Activated CD8-positive, alpha-beta T cell treated with anti-CD3 and anti-CD28 coated beads for 36 hours (primary cell): ENCODE measurements at regions not wholly inside any gene's neighbourhood (a gene's known extent, or its start where the extent isn't known, plus 50 kb on each side); places are given as distances from the start of the nearest gene placed in this dataset.

Experiments
- ATAC-seq: fragments of 200-7000 bp; cut with Tn5 transposase; one replicate; pipeline ENCODE4 v1.10.0; 2021; ENCODE audit warnings: mild to moderate bottlenecking, moderate library complexity
- CTCF ChIA-PET: fragments of 350-600 bp; sonication (Branson Sonifier 250); formaldehyde crosslinking; loops from one replicate; lab custom pipeline; 2021; ENCODE audit warnings: antibody characterized with exemption; lab: Charles Lee
- POLR2A ChIA-PET: fragments of 350-600 bp; sonication (Branson Sonifier 250); formaldehyde crosslinking; loops from one replicate; lab custom pipeline; 2021; ENCODE audit warnings: antibody characterized with exemption; lab: Charles Lee
- DNase-seq: peaks from one replicate; pipeline ENCODE4 v3.0.0-alpha.2; 2020
- H3K27ac Mint-ChIP-seq: one replicate; pipeline ENCODE4 v1.8.0; 2021; ENCODE audit warnings: mild to moderate bottlenecking, mixed read lengths
- H3K27me3 Mint-ChIP-seq: one replicate; pipeline ENCODE4 v1.8.0; 2021; ENCODE audit warnings: mixed read lengths
- H3K36me3 Mint-ChIP-seq: one replicate; pipeline ENCODE4 v1.8.0; 2021; ENCODE audit warnings: low read depth, mixed read lengths
- H3K4me1 Mint-ChIP-seq: one replicate; pipeline ENCODE4 v1.8.0; 2021; ENCODE audit warnings: low read depth, mixed read lengths
- H3K4me3 Mint-ChIP-seq: one replicate; pipeline ENCODE4 v1.8.0; 2021; ENCODE audit warnings: mild to moderate bottlenecking, moderate library complexity, mixed read lengths
- H3K9me3 Mint-ChIP-seq: one replicate; pipeline ENCODE4 v1.8.0; 2021; ENCODE audit warnings: mixed read lengths
- intact Hi-C: fragments of 100-400 bp; cut with micrococcal nuclease; formaldehyde crosslinking; loops from one replicate; pipeline ENCODE4 v1.10.0; 2022
- TF ChIP-seq, protein P1 (sequence below): fragments of 200-600 bp; IDR thresholded peaks from one replicate; pipeline ENCODE4 v1.8.0; 2022; ENCODE audit warnings: antibody characterized with exemption, mild to moderate bottlenecking

DNA sequence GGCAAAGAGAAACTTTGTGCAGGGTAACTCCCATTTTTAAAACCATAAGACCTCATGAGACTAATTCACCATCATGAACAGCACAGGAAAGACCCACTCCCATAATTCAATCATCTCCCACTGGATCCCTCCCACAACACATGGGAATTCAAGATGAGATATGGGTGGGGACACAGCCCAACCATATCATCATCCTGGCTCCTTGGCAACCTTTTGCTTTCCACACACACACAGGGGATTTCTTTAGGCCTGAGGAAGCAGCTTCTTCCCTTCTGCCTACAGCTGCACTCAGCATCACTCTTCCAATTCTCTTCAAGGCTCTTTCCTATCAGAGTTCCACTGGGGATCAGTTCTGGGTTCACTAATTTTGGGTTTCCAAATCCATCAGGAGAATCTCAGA lies 199.0 kb upstream of the CTBP2 start:
- no peaks in the 10 kb centered on the region for H3K36me3 Mint-ChIP-seq
- peaks cover 6% of the 10 kb centered on the region for H3K9me3 Mint-ChIP-seq
- DNase-seq (no peak), ATAC-seq (no peak)
- no peak overlapping the region for H3K4me3 Mint-ChIP-seq
- POLR2A ChIA-PET, result no interaction called here
- no peaks in the 10 kb centered on the region for H3K4me1 Mint-ChIP-seq
- TF ChIP-seq, protein P1, sequence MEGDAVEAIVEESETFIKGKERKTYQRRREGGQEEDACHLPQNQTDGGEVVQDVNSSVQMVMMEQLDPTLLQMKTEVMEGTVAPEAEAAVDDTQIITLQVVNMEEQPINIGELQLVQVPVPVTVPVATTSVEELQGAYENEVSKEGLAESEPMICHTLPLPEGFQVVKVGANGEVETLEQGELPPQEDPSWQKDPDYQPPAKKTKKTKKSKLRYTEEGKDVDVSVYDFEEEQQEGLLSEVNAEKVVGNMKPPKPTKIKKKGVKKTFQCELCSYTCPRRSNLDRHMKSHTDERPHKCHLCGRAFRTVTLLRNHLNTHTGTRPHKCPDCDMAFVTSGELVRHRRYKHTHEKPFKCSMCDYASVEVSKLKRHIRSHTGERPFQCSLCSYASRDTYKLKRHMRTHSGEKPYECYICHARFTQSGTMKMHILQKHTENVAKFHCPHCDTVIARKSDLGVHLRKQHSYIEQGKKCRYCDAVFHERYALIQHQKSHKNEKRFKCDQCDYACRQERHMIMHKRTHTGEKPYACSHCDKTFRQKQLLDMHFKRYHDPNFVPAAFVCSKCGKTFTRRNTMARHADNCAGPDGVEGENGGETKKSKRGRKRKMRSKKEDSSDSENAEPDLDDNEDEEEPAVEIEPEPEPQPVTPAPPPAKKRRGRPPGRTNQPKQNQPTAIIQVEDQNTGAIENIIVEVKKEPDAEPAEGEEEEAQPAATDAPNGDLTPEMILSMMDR, result no peak
- CTCF ChIA-PET, result no interaction called here
- H3K27me3 Mint-ChIP-seq, result peaks cover 1% of the 10 kb centered on the region
- no peak overlapping the region for H3K27ac Mint-ChIP-seq
- intact Hi-C loops, result no loop called here

DNA sequence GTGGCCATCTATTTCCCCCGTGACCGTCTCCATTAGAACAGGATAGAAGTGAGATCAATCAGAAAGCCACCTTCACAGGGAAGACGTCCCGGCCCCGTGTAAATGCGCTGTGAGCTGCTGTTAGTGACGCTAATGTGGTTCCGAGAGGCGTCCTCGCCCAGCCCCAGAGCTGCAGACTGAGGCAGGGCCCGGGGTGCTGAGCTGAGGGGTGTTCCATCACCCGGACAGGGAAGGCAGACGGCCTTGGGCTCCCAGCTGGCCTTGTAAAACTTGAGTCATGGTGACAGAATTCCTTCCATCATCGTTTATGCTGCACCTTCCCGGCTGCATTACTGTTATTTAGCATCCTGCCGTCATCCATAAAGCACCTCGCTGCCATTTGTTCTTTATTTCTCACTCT lies 195.3 kb upstream of the CTBP2 start:
- no peak for DNase-seq
- ChIA-PET CTCF (no interaction called here), POLR2A (no interaction called here)
- TF ChIP-seq, protein P1, result no peak
- H3K4me3 Mint-ChIP-seq, result no peak overlapping the region
- H3K27ac Mint-ChIP-seq, result no peak overlapping the region
- no peaks in the 10 kb centered on the region for H3K4me1 Mint-ChIP-seq
- ATAC-seq, result no peak
- peaks cover 1% of the 10 kb centered on the region for H3K27me3 Mint-ChIP-seq
- no peaks in the 10 kb centered on the region for H3K36me3 Mint-ChIP-seq
- intact Hi-C loops, result no loop called here
- peaks cover 3% of the 10 kb centered on the region for H3K9me3 Mint-ChIP-seq

DNA sequence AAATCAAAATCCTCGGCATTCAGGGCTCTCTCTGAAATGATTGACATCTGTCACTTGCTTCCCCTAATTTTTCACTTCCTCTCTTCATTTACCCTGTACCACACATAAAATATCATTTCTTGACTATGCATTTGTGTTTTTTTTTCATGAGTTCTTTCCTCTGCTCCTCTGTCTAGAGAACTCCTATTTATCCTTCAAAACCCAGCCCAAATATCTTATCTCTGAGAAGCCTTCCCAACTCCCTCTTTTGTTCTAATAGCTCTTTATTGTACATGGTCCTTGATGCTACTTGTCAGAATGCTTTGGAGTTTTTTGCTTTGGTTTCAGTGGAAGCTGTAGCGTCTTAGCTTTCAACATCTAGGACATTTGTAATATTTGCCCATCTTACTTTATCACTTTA lies 190.2 kb upstream of the CTBP2 start:
- Mint-ChIP-seq H3K4me1 (no peaks in the 10 kb centered on the region), H3K9me3 (no peaks in the 10 kb centered on the region), H3K27me3 (no peaks in the 10 kb centered on the region), H3K27ac (no peak overlapping the region), H3K36me3 (no peaks in the 10 kb centered on the region), H3K4me3 (no peak overlapping the region)
- POLR2A ChIA-PET, result no interaction called here
- CTCF ChIA-PET, result no interaction called here
- TF ChIP-seq, protein P1, result no peak
- intact Hi-C loops, result no loop called here
- no peak for DNase-seq
- ATAC-seq, result no peak

- H3K9me3 Mint-ChIP-seq, result no peaks in the 10 kb centered on the region
- no peaks in the 10 kb centered on the region for H3K27me3 Mint-ChIP-seq
- TF ChIP-seq, protein P1, result no peak
- no peaks in the 10 kb centered on the region for H3K4me1 Mint-ChIP-seq
- intact Hi-C loops, result no loop called here
- H3K27ac Mint-ChIP-seq, result no peak overlapping the region
- CTCF ChIA-PET, result interaction anchor here (1.1 kb wide), 1 partner anchor 301 kb away, joined by 3 read pairs; no protein-coding TSS in a partner anchor
- POLR2A ChIA-PET, result no interaction called here
- no peaks in the 10 kb centered on the region for H3K36me3 Mint-ChIP-seq
- DNase-seq (no peak), ATAC-seq (no peak)
- H3K4me3 Mint-ChIP-seq, result no peak overlapping the region
These were observed 188.2 kb upstream of the CTBP2 start for GRCh38 chr10:125348536-125348935.

GRCh38 chr10:125344573-125345171 lies 184.3 kb upstream of the CTBP2 start:
- H3K9me3 Mint-ChIP-seq, result no peaks in the 10 kb centered on the region
- POLR2A ChIA-PET, result no interaction called here
- DNase-seq, result no peak
- no peak overlapping the region for H3K4me3 Mint-ChIP-seq
- no peak for ATAC-seq
- TF ChIP-seq, protein P1, result no peak
- no peak overlapping the region for H3K27ac Mint-ChIP-seq
- H3K4me1 Mint-ChIP-seq, result no peaks in the 10 kb centered on the region
- CTCF ChIA-PET, result no interaction called here
- intact Hi-C loops, result no loop called here
- H3K27me3 Mint-ChIP-seq, result no peaks in the 10 kb centered on the region
- no peaks in the 10 kb centered on the region for H3K36me3 Mint-ChIP-seq
